ENCODE measurements at regions not wholly inside any gene's neighbourhood (a gene's known extent, or its start where the extent isn't known, plus 50 kb on each side); places are given as distances from the start of the nearest gene placed in this dataset.

DNA sequence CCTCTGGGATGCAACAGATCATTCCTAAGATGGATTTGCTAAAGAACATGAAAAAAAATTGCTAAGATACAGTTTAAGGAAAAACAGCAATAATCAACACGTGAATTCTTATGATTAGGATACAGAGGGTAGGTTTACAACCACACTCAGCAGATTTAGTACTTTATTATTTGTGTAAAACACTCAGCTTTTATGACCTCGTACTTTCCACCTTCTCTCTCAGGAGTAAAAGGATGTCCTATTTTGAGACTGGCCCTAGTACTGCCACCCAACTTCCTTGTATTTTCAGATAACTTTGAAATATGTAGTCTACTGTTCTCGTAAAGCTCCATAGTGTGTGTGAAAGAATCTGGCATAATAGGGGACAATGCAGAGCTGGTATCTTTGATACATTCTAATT, 186.1 kb downstream of the ARL4A start:
- Histone ChIP-seq H3K36me3 (no peaks in the 10 kb centered on the region), H3K27me3 (ENCODE audit: insufficient read depth, low read depth, severe bottlenecking) (no peaks in the 10 kb centered on the region), H3K9me3 (ENCODE audit: severe bottlenecking) (no peaks in the 10 kb centered on the region), H3K27ac (no peak overlapping the region), H3K4me3 (ENCODE audit: low read depth, low read length) (no peak overlapping the region)
- DNase-seq, result no peak
- TF ChIP-seq, protein P1, sequence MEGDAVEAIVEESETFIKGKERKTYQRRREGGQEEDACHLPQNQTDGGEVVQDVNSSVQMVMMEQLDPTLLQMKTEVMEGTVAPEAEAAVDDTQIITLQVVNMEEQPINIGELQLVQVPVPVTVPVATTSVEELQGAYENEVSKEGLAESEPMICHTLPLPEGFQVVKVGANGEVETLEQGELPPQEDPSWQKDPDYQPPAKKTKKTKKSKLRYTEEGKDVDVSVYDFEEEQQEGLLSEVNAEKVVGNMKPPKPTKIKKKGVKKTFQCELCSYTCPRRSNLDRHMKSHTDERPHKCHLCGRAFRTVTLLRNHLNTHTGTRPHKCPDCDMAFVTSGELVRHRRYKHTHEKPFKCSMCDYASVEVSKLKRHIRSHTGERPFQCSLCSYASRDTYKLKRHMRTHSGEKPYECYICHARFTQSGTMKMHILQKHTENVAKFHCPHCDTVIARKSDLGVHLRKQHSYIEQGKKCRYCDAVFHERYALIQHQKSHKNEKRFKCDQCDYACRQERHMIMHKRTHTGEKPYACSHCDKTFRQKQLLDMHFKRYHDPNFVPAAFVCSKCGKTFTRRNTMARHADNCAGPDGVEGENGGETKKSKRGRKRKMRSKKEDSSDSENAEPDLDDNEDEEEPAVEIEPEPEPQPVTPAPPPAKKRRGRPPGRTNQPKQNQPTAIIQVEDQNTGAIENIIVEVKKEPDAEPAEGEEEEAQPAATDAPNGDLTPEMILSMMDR (IDR thresholded peaks at IDR 0.05; ENCODE audit: low read depth, low read length), result no peak

DNA sequence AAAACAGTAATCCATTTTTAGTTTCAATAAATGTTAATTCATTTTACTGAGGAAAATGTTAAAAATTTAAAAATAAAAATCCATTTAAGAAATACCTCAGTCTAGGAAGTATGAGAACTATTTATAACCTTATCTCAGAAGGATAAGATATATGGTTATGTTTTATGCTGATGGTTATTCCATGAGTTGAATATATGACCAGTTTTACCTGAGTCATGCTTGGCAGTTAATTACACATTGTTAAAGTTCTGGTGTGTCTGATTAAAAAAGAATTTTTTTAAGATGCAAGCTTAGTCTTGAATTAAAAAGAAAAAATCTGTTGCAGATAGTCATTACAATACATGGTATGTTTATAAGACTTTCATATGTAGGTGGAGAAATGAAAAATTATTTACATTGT, 191.7 kb downstream of the ARL4A start:
- no peak for DNase-seq
- Histone ChIP-seq H3K4me3 (ENCODE audit: low read depth, low read length) (no peak overlapping the region), H3K9me3 (ENCODE audit: severe bottlenecking) (no peaks in the 10 kb centered on the region), H3K27ac (no peak overlapping the region), H3K27me3 (ENCODE audit: insufficient read depth, low read depth, severe bottlenecking) (no peaks in the 10 kb centered on the region), H3K36me3 (no peaks in the 10 kb centered on the region)
- TF ChIP-seq, protein P1 (IDR thresholded peaks at IDR 0.05; ENCODE audit: low read depth, low read length), result no peak

DNA sequence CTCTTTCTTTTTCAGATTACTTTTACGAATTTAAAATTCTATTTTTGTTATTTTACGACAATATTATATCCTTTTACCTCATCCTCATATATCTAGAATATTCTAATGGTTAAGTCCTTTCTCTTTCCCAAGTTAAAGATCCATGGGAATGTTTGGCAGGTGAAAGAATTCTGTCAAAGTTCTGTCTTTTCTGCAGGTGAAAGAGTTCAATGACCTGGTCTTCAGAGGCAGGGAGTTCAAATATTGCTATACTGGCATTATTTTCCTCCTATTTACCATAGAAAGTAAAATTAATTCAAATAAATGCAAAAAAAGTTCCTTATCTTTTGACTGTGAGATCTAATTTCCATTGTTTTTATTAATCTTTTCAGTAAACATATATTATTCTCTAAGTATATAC, 194.3 kb downstream of the ARL4A start:
- no peak for DNase-seq
- no peaks in the 10 kb centered on the region for H3K9me3 ChIP-seq (ENCODE audit: severe bottlenecking)
- H3K4me3 ChIP-seq (ENCODE audit: low read depth, low read length), result no peak overlapping the region
- H3K27ac ChIP-seq, result no peak overlapping the region
- H3K36me3 ChIP-seq, result no peaks in the 10 kb centered on the region
- H3K27me3 ChIP-seq (ENCODE audit: insufficient read depth, low read depth, severe bottlenecking), result no peaks in the 10 kb centered on the region
- TF ChIP-seq, protein P1 (IDR thresholded peaks at IDR 0.05; ENCODE audit: low read depth, low read length), result no peak

DNA sequence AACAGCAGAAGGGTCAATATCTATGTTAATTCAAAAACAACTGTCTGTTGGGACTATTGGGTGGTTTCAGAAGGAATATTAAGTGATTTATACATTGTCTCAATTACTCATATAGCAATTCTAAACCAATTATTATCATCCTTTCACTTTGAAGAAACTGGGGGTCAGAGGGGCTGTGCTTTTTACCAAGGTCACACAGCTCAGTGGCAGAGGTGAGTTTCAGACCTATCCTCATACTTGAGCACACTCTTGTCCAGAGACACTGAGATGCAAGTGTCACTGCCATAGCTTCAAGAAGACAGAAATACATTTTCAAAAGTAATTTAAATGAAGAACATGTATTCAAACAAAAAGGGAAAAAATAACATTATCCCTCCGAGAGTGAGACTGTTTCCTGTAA, 195.3 kb downstream of the ARL4A start:
- Histone ChIP-seq H3K27ac (no peak overlapping the region), H3K36me3 (no peaks in the 10 kb centered on the region), H3K27me3 (ENCODE audit: insufficient read depth, low read depth, severe bottlenecking) (no peaks in the 10 kb centered on the region), H3K9me3 (ENCODE audit: severe bottlenecking) (no peaks in the 10 kb centered on the region), H3K4me3 (ENCODE audit: low read depth, low read length) (no peak overlapping the region)
- no peak for DNase-seq
- TF ChIP-seq, protein P1 (IDR thresholded peaks at IDR 0.05; ENCODE audit: low read depth, low read length), result no peak

DNA sequence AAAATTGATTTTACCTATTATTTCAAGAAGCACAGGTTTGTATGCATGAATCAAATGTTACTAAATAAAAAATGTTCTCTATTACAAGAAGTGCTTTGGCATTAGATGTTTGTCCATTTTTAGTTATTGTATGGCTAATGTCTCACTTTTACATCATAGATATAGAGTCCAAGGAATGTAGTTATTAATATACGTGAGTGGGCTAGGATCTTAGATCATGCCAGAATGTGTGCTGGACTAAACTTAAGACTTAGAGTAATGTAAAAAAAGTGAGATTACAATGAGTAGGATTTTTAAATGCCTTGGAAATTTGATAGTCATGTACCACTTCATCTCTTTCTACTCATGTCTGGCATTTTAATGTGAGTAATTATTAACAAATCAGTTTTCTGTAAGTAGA, 196.6 kb downstream of the ARL4A start:
- Histone ChIP-seq H3K27ac (no peak overlapping the region), H3K9me3 (ENCODE audit: severe bottlenecking) (no peaks in the 10 kb centered on the region), H3K27me3 (ENCODE audit: insufficient read depth, low read depth, severe bottlenecking) (no peaks in the 10 kb centered on the region), H3K4me3 (ENCODE audit: low read depth, low read length) (no peak overlapping the region), H3K36me3 (no peaks in the 10 kb centered on the region)
- no peak for DNase-seq
- TF ChIP-seq, protein P1 (IDR thresholded peaks at IDR 0.05; ENCODE audit: low read depth, low read length), result no peak

DNA sequence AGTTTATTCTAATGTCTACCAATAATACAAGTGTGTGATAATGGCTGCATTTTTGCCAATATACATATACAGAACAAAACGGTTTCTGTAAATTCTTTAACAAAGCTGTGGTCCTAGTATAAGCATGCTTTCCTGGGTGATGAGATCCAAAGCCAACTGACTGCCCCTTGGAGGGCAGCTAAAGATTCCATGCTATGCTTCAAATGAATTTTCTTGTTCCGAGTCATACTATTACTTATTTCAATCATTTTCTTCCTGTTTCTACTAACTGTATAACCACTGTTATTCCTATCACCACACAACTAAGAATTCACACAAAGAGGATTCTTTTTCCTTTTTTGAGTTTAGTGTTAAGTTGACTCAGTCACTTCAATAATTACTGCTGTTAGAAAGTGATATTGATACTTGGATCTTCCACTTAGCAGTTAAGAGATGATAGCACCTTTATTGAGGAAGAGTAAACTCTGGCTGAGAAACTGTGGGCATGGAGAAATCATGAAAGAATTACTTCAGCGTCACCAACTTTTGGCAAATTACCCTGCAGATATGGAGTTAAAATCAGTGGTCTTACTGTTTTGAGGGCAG, 197.5 kb downstream of the ARL4A start:
- H3K36me3 ChIP-seq, result no peaks in the 10 kb centered on the region
- no peaks in the 10 kb centered on the region for H3K9me3 ChIP-seq (ENCODE audit: severe bottlenecking)
- no peak for DNase-seq
- no peak overlapping the region for H3K27ac ChIP-seq
- H3K27me3 ChIP-seq (ENCODE audit: insufficient read depth, low read depth, severe bottlenecking), result no peaks in the 10 kb centered on the region
- TF ChIP-seq, protein P1 (IDR thresholded peaks at IDR 0.05; ENCODE audit: low read depth, low read length), result no peak
- H3K4me3 ChIP-seq (ENCODE audit: low read depth, low read length), result no peak overlapping the region

All from WERI-Rb-1 (cell line).